ENCODE measurements at regions not wholly inside any gene's neighbourhood (a gene's known extent, or its start where the extent isn't known, plus 50 kb on each side); places are given as distances from the start of the nearest gene placed in this dataset.

DNA sequence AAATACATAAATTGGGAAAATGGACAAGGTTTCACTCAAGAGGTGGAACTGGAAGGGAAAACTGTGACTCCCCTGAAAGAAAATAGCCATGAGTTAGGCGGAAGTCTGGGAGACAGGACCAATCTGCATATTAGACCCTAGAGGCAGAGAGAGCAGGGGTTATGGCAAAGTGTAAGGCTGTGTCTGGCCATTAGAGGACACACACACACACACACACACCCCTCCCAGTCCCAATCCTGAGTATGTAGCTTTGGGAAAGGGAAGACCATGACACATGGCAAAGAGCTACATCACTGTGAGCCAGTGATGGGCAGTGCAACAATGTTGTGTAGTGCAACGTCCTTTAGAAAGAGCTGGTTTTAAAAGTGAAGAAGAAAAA is 479.9 kb upstream of the NXPH2 start:
- no peak for DNase-seq

DNA sequence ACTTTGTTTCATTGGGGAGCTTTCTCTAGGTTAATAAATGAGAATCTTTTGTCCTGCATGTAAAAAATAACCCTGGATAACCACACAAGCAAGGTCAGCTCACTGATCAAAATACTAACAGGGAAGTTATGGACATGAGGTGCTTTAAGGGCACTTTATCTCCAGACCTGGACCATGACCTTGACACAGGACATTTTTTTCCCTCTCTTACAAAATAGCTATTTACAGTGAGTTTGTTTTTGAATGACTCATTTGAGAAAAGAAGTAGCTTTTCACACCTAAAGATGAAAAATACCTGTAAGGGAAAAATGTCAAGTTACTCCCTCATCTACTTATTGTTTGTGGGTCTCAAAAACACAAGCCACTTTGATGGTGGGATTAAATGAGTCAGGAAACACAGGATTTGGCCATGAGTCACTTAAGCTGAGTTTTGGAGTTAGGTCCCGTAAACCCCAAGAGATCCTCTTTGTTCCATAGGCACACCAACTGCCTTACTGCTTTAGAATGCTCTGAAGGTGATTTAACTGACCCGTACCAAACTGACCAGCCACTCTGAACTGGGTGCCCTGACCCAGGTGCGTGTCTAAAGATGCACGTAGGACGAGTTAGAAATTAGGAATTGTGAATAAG is 479.3 kb upstream of the NXPH2 start:
- DNase-seq, result no peak

DNA sequence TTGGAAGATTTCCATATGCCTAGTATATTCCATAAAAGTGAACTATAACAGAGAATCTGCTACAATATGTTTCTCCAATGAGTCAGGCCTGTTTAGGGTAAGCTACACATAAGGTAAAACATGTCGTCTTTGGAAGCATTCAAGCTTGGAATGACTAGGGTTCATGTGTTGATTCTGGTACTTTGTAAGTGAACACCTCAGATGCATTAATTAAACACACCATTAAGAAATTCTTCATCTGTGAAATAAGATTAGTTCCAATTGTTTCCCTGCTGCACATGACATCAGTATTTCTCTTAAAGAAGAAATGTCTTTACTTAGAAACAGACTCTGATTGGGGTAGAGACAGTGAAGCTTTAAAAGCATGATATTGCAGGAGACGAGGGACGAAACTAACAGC is 461.1 kb upstream of the NXPH2 start:
- no peak for DNase-seq

DNA sequence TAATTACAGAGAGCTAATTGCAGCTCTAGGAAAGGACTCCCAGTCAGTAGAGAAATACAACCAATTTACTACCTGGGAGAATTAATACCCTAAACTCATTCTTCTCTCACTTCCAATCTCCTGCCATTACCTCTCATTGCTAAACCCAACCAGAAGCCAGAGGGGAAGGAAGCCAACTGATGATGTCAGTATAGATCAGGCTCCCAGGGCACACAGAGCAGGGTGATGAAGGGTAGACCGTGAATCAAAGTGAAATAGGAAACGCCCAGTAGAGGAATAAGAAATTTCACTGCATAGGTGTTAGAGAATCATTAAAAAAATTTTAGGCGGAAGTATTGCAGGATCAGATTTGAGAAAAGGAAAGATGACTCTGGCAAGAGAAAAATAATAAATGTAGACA is 456.8 kb upstream of the NXPH2 start:
- DNase-seq, result no peak

DNA sequence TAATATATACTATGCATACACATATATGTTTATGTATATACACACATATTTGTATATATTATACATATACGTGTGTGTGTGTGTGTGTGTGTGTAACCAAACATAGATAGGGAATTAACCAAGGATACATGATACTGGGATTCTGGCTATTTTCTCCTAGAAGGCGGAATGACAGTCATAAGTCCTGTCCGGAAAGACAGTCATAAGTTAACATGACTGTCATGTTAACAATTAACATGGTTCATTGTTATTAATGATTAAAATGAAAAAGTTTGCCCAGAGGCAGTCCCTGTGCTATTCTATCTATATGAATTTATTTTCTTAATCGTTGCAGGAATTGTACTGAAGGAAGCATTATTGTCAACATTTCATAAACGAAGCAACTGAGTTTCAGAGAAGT is 450.7 kb upstream of the NXPH2 start:
- DNase-seq, result no peak

DNA sequence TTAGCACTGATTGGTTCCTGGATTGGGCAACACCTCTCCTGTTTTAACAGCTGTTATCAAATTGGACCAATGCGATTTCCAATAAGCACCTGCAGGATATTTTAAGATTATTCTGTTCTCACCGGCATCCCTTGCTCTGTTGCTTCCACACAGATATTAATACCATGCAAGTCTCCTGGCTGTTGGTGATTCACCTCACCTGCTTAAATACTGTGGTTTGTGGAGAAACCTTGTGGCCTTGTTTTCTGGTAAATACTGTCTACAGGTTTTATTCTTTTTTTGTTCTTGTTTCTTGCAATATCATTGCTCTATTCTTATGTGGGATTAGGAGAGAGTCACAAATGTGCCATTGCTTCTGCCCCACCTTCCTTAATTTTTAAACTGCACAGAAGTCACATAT is 448.1 kb upstream of the NXPH2 start:
- no peak for DNase-seq

DNA sequence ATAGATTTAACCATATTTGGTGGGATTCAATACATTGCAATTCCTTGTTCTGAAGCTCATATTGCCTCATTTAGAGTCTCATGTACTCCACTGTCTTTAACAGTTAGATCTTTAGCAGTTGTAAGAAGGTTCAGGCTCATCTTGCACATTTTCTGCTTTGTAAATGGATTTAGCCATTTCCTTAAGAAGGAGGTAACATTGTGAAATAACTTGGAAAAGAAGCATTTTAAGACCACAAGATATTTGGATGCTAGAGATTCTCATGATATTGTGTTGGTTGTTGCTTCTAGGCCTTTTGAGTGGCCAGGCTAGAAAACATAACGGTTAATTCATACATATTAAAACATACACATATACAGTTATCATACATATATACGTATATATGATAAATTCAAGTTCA is 445.8 kb upstream of the NXPH2 start:
- no peak for DNase-seq

DNA sequence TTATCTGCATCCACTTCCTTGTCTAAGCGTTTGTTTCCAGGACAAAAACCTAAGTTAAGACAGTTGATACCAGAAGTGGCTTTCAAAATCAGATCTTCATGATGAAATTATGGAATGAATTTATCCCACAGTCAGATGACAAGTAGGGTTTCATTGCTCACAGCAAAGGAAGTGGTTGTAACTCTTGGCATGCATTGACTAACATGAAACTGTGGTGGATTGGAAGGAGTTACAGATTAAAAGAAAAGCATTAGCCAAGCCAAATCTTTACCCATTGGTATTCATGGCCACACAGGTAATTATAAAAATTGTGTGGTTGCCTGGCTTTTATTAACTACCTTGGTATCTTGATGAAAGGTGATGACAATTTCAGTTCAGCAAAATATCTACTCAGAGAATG is 438.0 kb upstream of the NXPH2 start:
- no peak for DNase-seq

DNA sequence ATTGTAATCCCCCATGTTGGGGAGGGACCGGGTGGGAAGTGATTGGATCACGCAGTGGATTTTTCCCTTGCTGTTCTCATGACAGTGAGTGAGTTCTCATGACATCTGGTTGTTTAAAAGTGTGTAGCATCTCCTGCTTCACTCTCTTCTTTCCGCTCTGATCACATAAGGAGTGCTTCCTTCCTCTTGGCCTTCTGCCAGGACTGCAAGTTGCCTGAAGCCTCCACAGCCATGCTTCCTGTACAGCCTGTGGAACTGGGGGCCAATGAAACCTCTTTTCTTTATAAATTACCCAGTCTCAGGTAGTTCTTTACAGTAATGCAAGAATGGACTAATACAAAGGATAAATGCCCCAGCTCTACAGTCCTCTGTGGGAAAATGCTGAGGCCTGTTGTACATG is 437.5 kb upstream of the NXPH2 start:
- no peak for DNase-seq

DNA sequence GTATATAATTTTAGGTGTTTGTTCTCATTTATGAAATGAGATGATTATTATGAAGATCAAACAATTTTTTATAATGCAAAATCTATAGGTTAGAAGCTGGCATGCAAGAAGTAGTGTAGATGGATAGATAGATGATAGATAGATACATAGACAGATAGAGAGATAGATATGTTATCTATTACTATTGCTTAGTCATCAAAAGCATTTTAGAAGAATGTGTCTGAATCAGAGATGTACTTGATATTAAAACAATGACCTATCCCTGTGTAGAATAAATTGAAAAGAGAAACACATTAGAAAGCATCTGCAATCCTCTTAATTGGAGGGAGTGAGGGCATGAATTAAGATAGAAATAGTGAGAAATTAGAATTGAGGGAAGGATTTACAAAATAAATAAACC is 436.2 kb upstream of the NXPH2 start:
- no peak for DNase-seq

DNA sequence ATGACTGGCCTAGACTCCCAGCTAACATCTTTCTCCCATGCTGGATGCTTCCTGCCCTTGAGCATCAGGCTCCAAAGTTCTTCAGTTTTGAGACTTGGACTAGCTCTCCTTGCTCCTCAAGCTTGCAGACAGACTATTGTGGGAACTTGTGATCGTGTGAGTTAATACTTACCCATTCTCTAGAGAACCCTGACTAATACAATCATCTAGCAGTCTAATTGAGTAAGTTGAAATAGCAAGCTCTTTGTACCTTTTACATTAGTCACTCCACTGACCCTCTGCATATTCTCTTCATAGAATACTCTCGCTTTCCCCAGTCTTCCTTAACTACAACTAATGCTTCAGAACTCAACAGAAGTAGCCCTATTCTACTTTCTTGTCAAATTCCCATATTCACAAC is 434.6 kb upstream of the NXPH2 start:
- DNase-seq, result no peak

DNA sequence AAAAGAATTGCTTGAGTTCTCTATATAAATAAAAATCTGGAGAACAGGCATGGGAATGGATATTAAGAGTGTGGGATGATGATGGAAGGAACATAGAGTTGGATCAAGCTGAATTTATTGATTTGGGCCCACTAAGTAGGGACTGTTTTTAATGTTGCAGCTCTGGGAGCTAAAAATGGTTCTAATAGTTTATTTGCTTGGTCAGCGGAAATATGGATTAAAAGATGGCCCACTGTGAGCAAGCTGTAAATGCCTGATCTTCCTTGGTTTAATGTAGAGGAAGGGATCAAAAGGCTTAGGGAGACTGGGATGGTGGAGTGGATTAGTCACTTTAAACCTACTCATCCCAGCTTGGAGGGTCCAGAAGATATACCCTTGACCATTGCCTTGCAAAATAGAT is 429.4 kb upstream of the NXPH2 start:
- no peak for DNase-seq

DNA sequence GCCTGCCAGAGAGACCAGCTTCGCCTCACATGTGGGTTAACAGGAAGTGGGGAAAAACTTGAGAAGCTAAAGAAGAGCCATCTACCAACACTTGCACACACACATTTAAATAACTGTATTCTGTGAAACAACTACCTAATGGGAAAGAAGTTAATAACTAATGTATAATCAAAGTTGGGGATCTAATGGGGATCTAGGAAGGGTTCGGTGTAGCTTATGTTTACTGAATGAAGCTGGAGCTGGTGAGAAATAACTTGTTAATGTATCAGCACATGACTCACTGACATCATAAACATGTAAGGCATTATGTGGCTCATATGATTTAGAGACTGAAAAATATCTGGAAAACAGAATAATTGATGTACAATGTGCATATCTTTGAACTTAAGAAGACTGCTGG is 421.3 kb upstream of the NXPH2 start:
- DNase-seq, result no peak

DNA sequence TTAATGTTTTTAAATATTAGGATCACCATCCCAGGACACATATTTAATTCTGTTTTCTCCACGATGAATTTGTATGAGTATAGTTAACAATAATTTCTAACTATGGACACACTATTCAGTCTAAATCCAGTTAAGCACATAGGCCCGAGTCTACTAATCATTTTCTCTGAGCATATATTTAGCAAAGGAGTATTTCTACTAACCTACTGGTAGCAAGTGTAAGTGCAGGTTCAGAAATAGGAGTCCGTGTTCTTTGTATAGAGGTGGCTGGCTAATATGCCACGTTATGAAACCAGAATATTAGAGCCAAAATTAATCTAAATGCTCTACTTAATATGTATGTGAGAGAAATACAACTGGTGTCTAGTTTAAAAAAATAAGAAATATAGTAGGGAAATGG is 416.6 kb upstream of the NXPH2 start:
- no peak for DNase-seq

DNA sequence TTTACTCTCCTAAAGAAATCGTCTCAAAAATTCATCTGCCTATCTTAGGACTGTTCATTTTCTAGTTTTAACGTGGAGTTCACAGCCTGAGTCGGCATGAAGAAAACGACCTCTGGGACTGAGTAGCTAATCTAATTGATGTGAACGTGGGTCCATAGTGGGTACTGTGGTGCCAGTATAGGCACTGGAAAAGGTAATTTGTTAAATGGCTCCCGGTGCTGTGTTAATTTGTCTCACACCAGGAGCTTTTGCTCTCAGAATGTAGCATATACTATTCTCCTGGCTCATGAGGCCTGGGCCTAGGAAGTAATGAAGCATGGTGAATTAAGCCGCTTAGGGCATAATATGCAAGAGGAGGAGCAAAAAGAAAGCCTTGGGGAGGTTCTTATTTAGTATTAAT is 414.4 kb upstream of the NXPH2 start:
- no peak for DNase-seq

DNA sequence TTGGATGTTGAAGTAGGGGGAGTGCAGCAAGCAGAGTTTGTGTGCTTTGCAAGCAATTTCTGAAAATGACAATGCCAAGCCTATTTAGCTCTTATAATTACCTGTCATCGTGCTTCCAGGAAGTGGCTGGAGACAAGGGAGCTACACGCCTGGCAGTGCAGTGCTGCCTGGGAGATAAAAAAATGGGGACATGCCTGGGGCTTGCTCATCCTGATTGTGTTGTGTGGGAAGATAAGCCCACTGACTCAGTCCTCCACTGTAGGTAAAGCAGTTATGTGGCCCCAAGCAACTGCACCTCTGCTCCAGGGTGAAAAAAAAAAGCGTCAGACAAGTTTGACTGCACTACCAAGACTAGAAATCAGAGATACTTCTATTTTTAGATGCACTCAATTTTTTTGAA is 396.9 kb upstream of the NXPH2 start:
- DNase-seq, result no peak

DNA sequence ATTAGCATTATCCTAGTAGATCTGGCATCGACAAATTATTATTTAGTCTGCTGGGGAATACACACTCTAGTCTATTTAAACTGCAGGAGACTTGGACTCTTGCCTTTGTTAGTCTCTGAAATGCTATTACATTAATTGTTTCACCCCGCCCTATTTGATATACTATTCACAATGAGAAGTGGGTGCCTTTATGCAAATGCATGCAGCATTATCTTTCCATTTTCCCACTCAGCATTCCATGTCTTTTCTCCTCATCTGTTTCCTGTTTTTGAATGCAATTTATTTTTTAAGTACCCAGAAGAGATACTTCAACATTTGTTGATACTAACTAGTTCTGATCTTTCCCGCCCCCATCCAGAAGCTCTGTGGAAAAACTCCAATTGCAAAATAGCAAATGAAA is 395.3 kb upstream of the NXPH2 start:
- no peak for DNase-seq

DNA sequence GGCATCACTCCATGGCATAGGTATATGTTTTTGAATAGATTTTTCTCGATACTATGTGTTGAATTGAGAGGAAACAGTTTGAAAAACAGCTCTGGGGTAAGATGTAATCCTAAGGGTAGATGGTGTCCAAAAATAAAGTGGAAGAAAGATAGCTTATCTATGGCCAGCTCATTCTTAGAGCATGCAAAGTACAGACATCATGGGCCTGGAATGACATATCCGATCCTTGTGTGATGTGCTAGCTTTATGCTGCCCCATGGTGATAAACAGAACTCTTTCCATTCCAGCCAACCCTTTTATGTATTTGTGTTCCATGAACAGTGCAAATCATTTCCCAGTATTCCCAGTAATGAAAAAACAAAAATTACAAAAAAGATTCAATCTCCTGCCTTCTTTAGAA is 390.2 kb upstream of the NXPH2 start:
- no peak for DNase-seq

DNA sequence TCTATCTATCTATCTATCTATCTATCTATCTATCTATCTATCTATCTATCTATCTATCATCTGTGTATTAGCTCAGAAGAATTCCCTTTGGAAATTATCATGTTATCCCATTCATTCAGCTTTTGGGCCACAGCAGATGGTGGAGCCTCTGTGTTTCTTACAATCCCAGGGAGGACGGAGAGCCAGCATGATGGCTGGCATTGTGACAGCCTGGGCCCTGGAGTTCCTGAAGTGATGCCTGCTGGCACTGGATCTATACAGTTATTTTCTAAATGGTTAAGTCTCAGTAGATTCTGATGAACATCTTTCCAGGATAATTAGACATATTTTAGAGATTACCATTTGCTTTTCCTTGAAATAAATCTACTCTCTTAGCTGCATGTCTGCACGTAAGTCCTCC is 385.4 kb upstream of the NXPH2 start:
- no peak for DNase-seq

DNA sequence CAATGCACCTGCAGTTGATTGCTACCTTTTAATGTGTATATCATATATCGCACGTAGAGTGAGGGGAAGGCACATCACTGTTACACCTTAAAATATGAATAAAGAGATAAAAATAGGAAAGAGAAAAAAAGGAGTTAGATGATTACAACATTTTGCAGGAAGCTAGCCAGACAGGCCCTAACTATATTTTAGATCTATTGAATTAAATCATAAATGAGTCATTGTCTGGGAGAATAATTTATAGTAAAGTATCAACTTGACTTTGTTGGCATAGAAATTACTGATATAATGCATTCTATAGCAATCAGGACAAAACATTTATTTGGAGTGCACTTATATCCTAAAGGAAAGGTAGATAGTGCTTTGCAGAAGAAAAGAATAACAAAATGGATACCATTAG is 384.9 kb upstream of the NXPH2 start:
- no peak for DNase-seq

DNA sequence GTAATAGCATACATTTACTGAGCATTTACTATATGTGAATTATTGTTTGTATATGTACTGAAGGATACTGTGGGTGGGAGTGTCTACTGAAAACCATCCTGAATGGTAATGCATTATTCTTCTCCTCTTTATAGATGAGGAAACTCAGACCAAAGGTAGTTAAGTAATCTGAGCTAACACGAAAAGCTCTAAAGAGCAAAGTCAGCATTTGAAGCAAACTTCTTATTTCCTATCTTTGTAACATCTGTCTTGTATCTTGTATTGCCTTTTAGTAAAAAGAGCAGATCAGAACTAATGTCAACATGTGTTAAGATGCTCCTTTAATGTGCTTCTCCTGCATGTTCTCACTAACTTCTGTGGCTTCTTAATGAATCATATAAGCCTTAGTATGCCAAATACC is 382.8 kb upstream of the NXPH2 start:
- no peak for DNase-seq

DNA sequence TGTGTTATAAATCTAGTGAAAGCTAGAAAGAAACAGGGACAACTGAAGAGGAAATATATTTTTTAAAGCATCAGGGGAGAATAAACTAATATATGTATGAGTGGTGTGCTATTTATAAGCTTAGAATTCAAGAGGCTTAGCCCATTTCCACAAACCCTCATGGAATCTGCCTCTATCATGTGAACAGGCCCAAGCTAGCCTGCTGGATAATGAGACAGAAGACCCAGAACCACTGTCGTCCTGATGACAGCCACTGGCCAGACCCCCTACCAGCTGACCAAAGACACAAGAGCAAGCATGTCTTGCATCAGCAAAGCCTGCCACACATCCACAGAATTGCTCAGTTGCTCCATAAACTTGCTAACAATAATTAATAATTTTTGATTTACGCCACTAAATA is 382.3 kb upstream of the NXPH2 start:
- no peak for DNase-seq

DNA sequence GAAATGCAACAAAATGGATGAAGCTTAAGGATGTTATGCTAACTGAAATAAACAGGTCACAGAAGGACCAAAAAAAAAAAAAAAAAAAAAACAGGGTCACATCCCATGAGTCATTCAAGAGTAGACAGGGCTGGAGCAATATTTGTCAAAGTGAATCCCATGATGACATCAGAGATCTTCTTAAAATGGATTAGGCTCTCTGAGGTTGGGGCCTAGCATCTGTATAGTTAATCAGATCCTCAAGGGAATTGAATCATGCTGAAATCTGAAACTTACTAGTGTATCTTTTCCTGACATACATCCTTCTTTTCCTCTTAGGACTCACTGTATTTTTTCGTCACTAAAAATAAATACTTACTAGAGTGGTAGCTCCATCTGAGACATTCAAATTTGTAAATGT is 380.6 kb upstream of the NXPH2 start:
- no peak for DNase-seq

DNA sequence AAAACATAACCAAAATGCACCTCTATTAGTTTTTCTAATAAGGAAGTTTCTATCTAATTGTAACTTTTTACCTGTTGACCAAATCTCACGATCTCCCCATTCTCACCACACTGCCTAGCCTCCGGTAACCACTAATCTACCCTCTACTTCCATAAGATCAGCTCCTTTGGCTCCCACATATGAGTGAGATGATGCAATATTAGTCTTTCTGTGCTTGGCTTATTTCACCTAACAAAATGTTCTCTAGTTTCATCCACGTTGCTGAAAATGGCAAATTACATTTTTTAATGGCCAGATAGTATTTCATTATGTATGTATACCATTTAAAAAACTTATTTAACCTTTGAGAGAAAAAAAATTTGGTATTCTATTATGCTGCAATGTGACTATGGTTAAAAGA is 379.0 kb upstream of the NXPH2 start:
- no peak for DNase-seq

DNA sequence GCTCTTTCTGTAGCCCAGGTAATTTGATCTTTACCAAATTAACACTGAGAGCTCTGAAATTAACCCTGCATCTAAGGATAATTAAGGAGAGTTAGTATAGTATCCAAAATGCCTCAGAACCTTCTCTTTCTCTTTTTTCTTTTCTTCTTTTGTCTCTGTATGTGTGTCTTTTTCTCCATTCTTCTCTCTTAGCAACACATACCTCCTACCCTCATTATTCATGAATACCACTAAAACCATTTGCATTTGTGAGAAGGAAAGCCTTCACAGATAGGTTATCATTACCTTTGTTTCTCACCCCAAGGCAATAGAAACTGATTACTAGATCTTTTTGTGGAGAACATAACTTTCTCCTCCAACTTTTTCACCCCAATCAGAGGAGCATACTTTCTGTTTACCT is 376.5 kb upstream of the NXPH2 start:
- no peak for DNase-seq

DNA sequence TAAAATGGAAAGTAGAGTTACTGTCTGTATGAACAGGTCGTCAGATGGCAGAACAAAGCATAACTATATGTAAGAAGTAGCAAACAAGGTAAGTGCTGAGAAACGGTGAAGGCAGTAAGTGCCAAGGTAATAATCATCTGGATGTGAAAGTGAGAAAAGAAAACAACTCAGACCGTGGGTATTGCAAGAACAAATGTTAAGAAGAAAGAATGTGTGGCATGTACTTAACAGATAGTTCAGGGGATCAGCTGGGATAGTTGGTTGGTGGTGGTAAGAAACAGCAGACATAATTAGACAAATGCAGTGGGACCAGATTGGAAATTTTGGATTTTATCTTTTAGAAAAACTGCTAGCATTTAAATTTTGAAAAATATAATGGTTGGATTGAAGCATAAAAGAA is 375.8 kb upstream of the NXPH2 start:
- no peak for DNase-seq

All from skin of body (tissue), 1 donor.